ENCODE measurements at regions not wholly inside any gene's neighbourhood (a gene's known extent, or its start where the extent isn't known, plus 50 kb on each side); places are given as distances from the start of the nearest gene placed in this dataset.

DNA sequence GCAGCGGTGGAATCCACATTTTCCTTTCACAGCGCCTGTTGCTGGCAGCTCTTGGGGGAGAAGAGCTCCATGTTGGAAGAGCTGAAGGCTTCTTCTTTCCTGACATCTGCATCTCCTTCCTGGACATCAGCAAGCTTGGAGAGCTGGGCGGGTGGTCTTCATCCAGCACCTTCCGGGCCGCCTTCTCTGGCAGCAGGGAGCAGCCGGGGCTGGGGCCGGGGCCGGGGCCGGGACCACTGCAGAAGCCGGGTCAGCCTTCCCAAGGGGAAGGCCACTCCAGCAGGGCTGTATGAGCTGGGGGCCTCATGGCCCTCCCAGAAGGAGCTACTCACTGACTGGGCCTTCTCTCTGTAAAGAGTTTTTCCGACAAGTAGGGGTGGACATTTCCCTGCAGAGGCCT, 787.5 kb downstream of the TLE4 start:
- TF ChIP-seq, protein P1, sequence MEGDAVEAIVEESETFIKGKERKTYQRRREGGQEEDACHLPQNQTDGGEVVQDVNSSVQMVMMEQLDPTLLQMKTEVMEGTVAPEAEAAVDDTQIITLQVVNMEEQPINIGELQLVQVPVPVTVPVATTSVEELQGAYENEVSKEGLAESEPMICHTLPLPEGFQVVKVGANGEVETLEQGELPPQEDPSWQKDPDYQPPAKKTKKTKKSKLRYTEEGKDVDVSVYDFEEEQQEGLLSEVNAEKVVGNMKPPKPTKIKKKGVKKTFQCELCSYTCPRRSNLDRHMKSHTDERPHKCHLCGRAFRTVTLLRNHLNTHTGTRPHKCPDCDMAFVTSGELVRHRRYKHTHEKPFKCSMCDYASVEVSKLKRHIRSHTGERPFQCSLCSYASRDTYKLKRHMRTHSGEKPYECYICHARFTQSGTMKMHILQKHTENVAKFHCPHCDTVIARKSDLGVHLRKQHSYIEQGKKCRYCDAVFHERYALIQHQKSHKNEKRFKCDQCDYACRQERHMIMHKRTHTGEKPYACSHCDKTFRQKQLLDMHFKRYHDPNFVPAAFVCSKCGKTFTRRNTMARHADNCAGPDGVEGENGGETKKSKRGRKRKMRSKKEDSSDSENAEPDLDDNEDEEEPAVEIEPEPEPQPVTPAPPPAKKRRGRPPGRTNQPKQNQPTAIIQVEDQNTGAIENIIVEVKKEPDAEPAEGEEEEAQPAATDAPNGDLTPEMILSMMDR (IDR thresholded peaks at IDR 0.05), result no peak
- no peak for TF ChIP-seq POLR2A (IDR thresholded peaks at IDR 0.05)

Data from upper lobe of left lung (tissue), 4 donors.